PC-3 (cell line): ENCODE measurements at regions not wholly inside any gene's neighbourhood (a gene's known extent, or its start where the extent isn't known, plus 50 kb on each side); places are given as distances from the start of the nearest gene placed in this dataset.

Experiments
- ATAC-seq: fragments of 200-7000 bp; cut with Tn5 transposase; 2 replicates; pipeline ENCODE4 v1.9.1; 2020; ENCODE audit warnings: mild to moderate bottlenecking, moderate library complexity
- BruUV-seq: library from RNA; stranded (reverse); fragments of 400-500 nt; replicated peaks from 2 replicates; lab custom pipeline; 2021; lab: Mats Ljungman, UMichigan
- CTCF ChIA-PET: fragments of 300-600 bp; sonication (Branson Sonifier 250); formaldehyde crosslinking; loops from one replicate; lab custom pipeline; 2022; ENCODE audit warnings: antibody characterized with exemption; lab: Charles Lee
- POLR2A ChIA-PET: fragments of 300-600 bp; sonication (Branson Sonifier 250); formaldehyde crosslinking; loops from one replicate; lab custom pipeline; 2022; ENCODE audit warnings: antibody characterized with exemption; ENCODE audit not compliant: unreplicated experiment; lab: Charles Lee
- DNase-seq: peaks from one replicate; pipeline ENCODE4 v3.0.0-alpha.2; 2015
- H2AFZ ChIP-seq: fragments of 300-600 bp; sonication (generic); 2 replicates; pipeline ENCODE4 v1.6.0; 2016; ENCODE audit warnings: antibody characterized with exemption, low read length
- H3F3A ChIP-seq: fragments of 300-600 bp; sonication (generic); one replicate; pipeline ENCODE4 v1.6.0; 2017; ENCODE audit warnings: antibody characterized with exemption, low read length, control low read depth, mild to moderate bottlenecking; ENCODE audit not compliant: unreplicated experiment
- H3K27ac ChIP-seq: fragments of 300-600 bp; sonication (generic); 2 replicates; pipeline ENCODE4 v1.5.1; 2016; ENCODE audit warnings: mild to moderate bottlenecking, low read length
- H3K27me3 ChIP-seq: fragments of 300-600 bp; sonication (generic); 2 replicates; pipeline ENCODE4 v1.6.1; 2016; ENCODE audit warnings: low read length, mixed read lengths
- H3K36me3 ChIP-seq: fragments of 300-600 bp; sonication (generic); 2 replicates; pipeline ENCODE4 v1.6.1; 2016; ENCODE audit warnings: low read depth, mixed run types, low read length, mixed read lengths
- H3K4me1 ChIP-seq: fragments of 300-600 bp; sonication (generic); 2 replicates; pipeline ENCODE4 v1.5.1; 2016; ENCODE audit warnings: low read length; ENCODE audit not compliant: insufficient read depth
- H3K4me2 ChIP-seq: fragments of 300-600 bp; sonication (generic); 2 replicates; pipeline ENCODE4 v1.6.0; 2016; ENCODE audit warnings: low read length
- H3K4me3 ChIP-seq: fragments of 300-600 bp; sonication (generic); 2 replicates; pipeline ENCODE4 v1.5.1; 2016; ENCODE audit warnings: mild to moderate bottlenecking, low read length, mixed read lengths
- H3K79me2 ChIP-seq: fragments of 300-600 bp; sonication (generic); 2 replicates; pipeline ENCODE4 v1.6.1; 2017; ENCODE audit warnings: low read length, mixed read lengths
- H3K9ac ChIP-seq: fragments of 300-600 bp; sonication (generic); 2 replicates; pipeline ENCODE4 v1.6.0; 2016; ENCODE audit warnings: mild to moderate bottlenecking, low read length
- H3K9me2 ChIP-seq: fragments of 300-600 bp; sonication (generic); replicated peaks from 2 replicates; pipeline ENCODE4 v1.6.1; 2016; ENCODE audit warnings: mixed run types, low read length, mixed read lengths
- H3K9me3 ChIP-seq: fragments of 300-600 bp; sonication (generic); 2 replicates; pipeline ENCODE4 v1.6.1; 2016; ENCODE audit warnings: low read length, mixed read lengths
- H4K20me1 ChIP-seq: fragments of 300-600 bp; sonication (generic); 2 replicates; pipeline ENCODE4 v1.6.1; 2016; ENCODE audit warnings: low read length, mixed read lengths
- CTCF ChIP-seq: fragments of 300-600 bp; sonication (generic); conservative IDR thresholded peaks from 2 replicates; pipeline ENCODE4 v1.5.1; 2017; ENCODE audit warnings: antibody characterized with exemption, low read depth, mild to moderate bottlenecking, low read length
- EZH2 ChIP-seq: fragments of 300-600 bp; sonication (generic); IDR thresholded peaks from one replicate; pipeline ENCODE4 v1.6.1; 2017; ENCODE audit warnings: antibody characterized with exemption, mild to moderate bottlenecking, low read length; ENCODE audit not compliant: unreplicated experiment
- EZH2phosphoT487 ChIP-seq: fragments of 300-600 bp; sonication (generic); IDR thresholded peaks from 2 replicates; pipeline ENCODE4 v1.6.1; 2018; ENCODE audit warnings: mild to moderate bottlenecking, antibody characterized with exemption, low read length, borderline replicate concordance
- intact Hi-C: fragments of 100-400 bp; cut with micrococcal nuclease; formaldehyde crosslinking; loops from 2 replicates; pipeline ENCODE4 v1.9.0; 2023

GRCh38 chr15:58288592-58288991, 143.2 kb upstream of the LIPC start:
- TF ChIP-seq CTCF: peak; percentile 23; the same call in 1 of the 2 replicates
- TF ChIP-seq EZH2: no peak
- TF ChIP-seq EZH2phosphoT487: no peak
- ChIA-PET CTCF (interaction anchor here (0.7 kb wide), 1 partner anchor 202 kb away, joined by 3 read pairs; no protein-coding TSS in a partner anchor), POLR2A (interaction anchor here (0.6 kb wide), 1 partner anchor 349 kb away, joined by 7 read pairs; no protein-coding TSS in a partner anchor)

GRCh38 chr15:58291848-58292247, 139.9 kb upstream of the LIPC start:
- Histone ChIP-seq H3K79me2 (no peaks in the 10 kb centered on the region), H3F3A (no peaks in the 10 kb centered on the region), H3K9me3 (no peaks in the 10 kb centered on the region), H3K27ac (no peak overlapping the region), H4K20me1 (no peaks in the 10 kb centered on the region), H3K27me3 (no peaks in the 10 kb centered on the region), H3K4me2 (no peak overlapping the region), H3K36me3 (no peaks in the 10 kb centered on the region), H2AFZ (no peak overlapping the region), H3K4me3 (no peak overlapping the region), H3K9ac (no peak overlapping the region), H3K4me1 (no peaks in the 10 kb centered on the region; the same call in 1 of the 2 replicates), H3K9me2 (no peaks in the 10 kb centered on the region)
- no TSS peak for BruUV-seq
- ChIA-PET POLR2A (no interaction called here), CTCF (no interaction called here)
- TF ChIP-seq EZH2 (no peak), EZH2phosphoT487 (no peak), CTCF (no peak)
- no peak for DNase-seq
- no peak for ATAC-seq
- intact Hi-C loops: no loop called here

More at GRCh38 chr15:58288592-58288991, 143.2 kb upstream of the LIPC start:
- no peaks in the 10 kb centered on the region for H3K36me3 ChIP-seq
- no peaks in the 10 kb centered on the region for H3K9me2 ChIP-seq
- no peak overlapping the region for H3K4me2 ChIP-seq
- no peaks in the 10 kb centered on the region for H3F3A ChIP-seq
- no peaks in the 10 kb centered on the region for H3K9me3 ChIP-seq
- intact Hi-C loops: loop anchor here (5.0 kb wide), 1 partner anchor 44 kb away; no protein-coding TSS in a partner anchor
- peaks cover 10% of the 10 kb centered on the region for H3K4me1 ChIP-seq
- peak; percentile 29; the same call in 1 of the 2 replicates for ATAC-seq
- no peaks in the 10 kb centered on the region for H3K27me3 ChIP-seq
- no peak overlapping the region for H3K27ac ChIP-seq
- no TSS peak for BruUV-seq
- no peak overlapping the region for H3K4me3 ChIP-seq
- no peak for DNase-seq
- H2AFZ ChIP-seq: no peak overlapping the region
- no peak overlapping the region for H3K9ac ChIP-seq
- no peaks in the 10 kb centered on the region for H4K20me1 ChIP-seq
- no peaks in the 10 kb centered on the region for H3K79me2 ChIP-seq

- TF ChIP-seq EZH2phosphoT487: no peak
- no peak for TF ChIP-seq EZH2
- no peak for TF ChIP-seq CTCF
- H3F3A ChIP-seq: no peaks in the 10 kb centered on the region
- ATAC-seq (no peak), DNase-seq (no peak)
- H4K20me1 ChIP-seq: no peaks in the 10 kb centered on the region
- no peaks in the 10 kb centered on the region for H3K79me2 ChIP-seq
- H3K27ac ChIP-seq: no peak overlapping the region
- no peaks in the 10 kb centered on the region for H3K9me3 ChIP-seq
- intact Hi-C loops: no loop called here
- POLR2A ChIA-PET: no interaction called here
- CTCF ChIA-PET: no interaction called here
- no peak overlapping the region for H3K9ac ChIP-seq
- no TSS peak for BruUV-seq
- H3K27me3 ChIP-seq: no peaks in the 10 kb centered on the region
- H3K4me2 ChIP-seq: no peak overlapping the region
- no peaks in the 10 kb centered on the region for H3K9me2 ChIP-seq
- no peak overlapping the region for H3K4me3 ChIP-seq
- H3K36me3 ChIP-seq: no peaks in the 10 kb centered on the region
- H3K4me1 ChIP-seq: no peaks in the 10 kb centered on the region; the same call in 1 of the 2 replicates
- H2AFZ ChIP-seq: no peak overlapping the region
These were observed 139.0 kb upstream of the LIPC start for GRCh38 chr15:58292751-58293175.
